Activated CD4-positive, alpha-beta T cell treated with anti-CD3 and anti-CD28 coated beads for 36 hours (primary cell): ENCODE measurements at regions not wholly inside any gene's neighbourhood (a gene's known extent, or its start where the extent isn't known, plus 50 kb on each side); places are given as distances from the start of the nearest gene placed in this dataset.
"Not testable (repeated sequence)": the region's sequence is repeated elsewhere in the genome, so short reads cannot be mapped to it uniquely, and the experiment has no call there.

Experiments
- ATAC-seq: fragments of 200-7000 bp; cut with Tn5 transposase; one replicate; pipeline ENCODE4 v1.10.0; 2021; ENCODE audit warnings: mild to moderate bottlenecking, moderate library complexity
- CTCF ChIA-PET: fragments of 350-600 bp; sonication (Branson Sonifier 250); formaldehyde crosslinking; loops from one replicate; lab custom pipeline; 2021; ENCODE audit warnings: antibody characterized with exemption; lab: Charles Lee
- POLR2A ChIA-PET: fragments of 350-600 bp; sonication (Branson Sonifier 250); formaldehyde crosslinking; loops from one replicate; lab custom pipeline; 2021; ENCODE audit warnings: antibody characterized with exemption, inconsistent platforms; lab: Charles Lee
- DNase-seq: peaks from one replicate; pipeline ENCODE4 v3.0.0-alpha.2; 2020
- H3K27ac Mint-ChIP-seq: one replicate; pipeline ENCODE4 v1.8.0; 2021; ENCODE audit warnings: mixed read lengths
- H3K27me3 Mint-ChIP-seq: one replicate; pipeline ENCODE4 v1.8.0; 2021; ENCODE audit warnings: mixed read lengths
- H3K36me3 Mint-ChIP-seq: one replicate; pipeline ENCODE4 v1.8.0; 2021; ENCODE audit warnings: low read depth, mixed read lengths
- H3K4me1 Mint-ChIP-seq: one replicate; pipeline ENCODE4 v1.8.0; 2021; ENCODE audit warnings: mixed read lengths
- H3K4me3 Mint-ChIP-seq: one replicate; pipeline ENCODE4 v1.8.0; 2021; ENCODE audit warnings: mild to moderate bottlenecking, moderate library complexity, mixed read lengths
- H3K9me3 Mint-ChIP-seq: one replicate; pipeline ENCODE4 v1.8.0; 2021; ENCODE audit warnings: low read depth, mixed read lengths
- intact Hi-C, 2 experiments: fragments of 100-400 bp; cut with DNase I in 1 of 2; cut with micrococcal nuclease in 1 of 2; formaldehyde crosslinking; loops; one replicate each; pipeline versions ENCODE4 v1.14.2 to v1.15.1; 2022 to 2024; cut with DNase I, micrococcal nuclease

- Mint-ChIP-seq H3K27ac (no peak overlapping the region), H3K9me3 (no peaks in the 10 kb centered on the region), H3K36me3 (no peaks in the 10 kb centered on the region), H3K27me3 (no peaks in the 10 kb centered on the region), H3K4me3 (no peak overlapping the region), H3K4me1 (no peaks in the 10 kb centered on the region)
- DNase-seq = no peak
- no peak for ATAC-seq
- intact Hi-C loops = no loop called here
- CTCF ChIA-PET = no interaction called here
- POLR2A ChIA-PET = no interaction called here
These were observed 354.2 kb upstream of the SULF2 start for GRCh38 chr20:48139262-48140041.

- H3K9me3 Mint-ChIP-seq = peaks cover 4% of the 10 kb centered on the region
- DNase-seq (no peak), ATAC-seq (no peak)
- intact Hi-C loops = no loop called here
- H3K27me3 Mint-ChIP-seq = peaks cover 2% of the 10 kb centered on the region
- H3K4me3 Mint-ChIP-seq = no peak overlapping the region
- no peaks in the 10 kb centered on the region for H3K4me1 Mint-ChIP-seq
- ChIA-PET POLR2A (no interaction called here), CTCF (interaction anchor here (0.5 to 0.7 kb wide), 2 partner anchors 21 to 1251 kb away, joined by 3 to 4 read pairs; no protein-coding TSS in a partner anchor)
- H3K36me3 Mint-ChIP-seq = no peaks in the 10 kb centered on the region
- no peak overlapping the region for H3K27ac Mint-ChIP-seq
These were observed 347.6 kb upstream of the SULF2 start for GRCh38 chr20:48132834-48133233.

DNA sequence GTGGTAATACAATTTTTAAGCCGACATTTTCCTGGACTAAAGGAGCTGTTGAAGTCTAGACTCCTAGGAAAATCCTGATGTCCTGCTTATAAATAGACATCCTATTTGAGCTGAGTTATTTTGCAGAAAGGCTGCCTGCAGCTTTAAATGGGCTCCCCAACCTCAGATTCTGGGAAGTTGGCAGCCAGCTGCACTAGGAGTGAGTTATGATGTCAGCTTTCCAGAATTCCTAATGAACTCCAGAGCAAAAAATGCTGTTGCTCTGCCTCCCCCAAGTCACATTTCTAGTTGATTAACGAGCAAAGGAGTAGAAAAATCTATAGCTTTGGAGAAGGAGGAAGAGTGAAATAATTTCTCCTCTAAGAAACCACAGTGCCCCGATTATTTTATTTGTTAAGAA is 346.3 kb upstream of the SULF2 start:
- Mint-ChIP-seq H3K27ac (no peak overlapping the region), H3K36me3 (no peaks in the 10 kb centered on the region), H3K9me3 (peaks cover 4% of the 10 kb centered on the region), H3K4me1 (no peaks in the 10 kb centered on the region), H3K27me3 (peaks cover 2% of the 10 kb centered on the region), H3K4me3 (no peak overlapping the region)
- intact Hi-C loops = no loop called here
- ATAC-seq (no peak), DNase-seq (no peak)
- ChIA-PET POLR2A (no interaction called here), CTCF (interaction anchor here (0.8 kb wide), 1 partner anchor 10 kb away, joined by 3 read pairs; no protein-coding TSS in a partner anchor)

DNA sequence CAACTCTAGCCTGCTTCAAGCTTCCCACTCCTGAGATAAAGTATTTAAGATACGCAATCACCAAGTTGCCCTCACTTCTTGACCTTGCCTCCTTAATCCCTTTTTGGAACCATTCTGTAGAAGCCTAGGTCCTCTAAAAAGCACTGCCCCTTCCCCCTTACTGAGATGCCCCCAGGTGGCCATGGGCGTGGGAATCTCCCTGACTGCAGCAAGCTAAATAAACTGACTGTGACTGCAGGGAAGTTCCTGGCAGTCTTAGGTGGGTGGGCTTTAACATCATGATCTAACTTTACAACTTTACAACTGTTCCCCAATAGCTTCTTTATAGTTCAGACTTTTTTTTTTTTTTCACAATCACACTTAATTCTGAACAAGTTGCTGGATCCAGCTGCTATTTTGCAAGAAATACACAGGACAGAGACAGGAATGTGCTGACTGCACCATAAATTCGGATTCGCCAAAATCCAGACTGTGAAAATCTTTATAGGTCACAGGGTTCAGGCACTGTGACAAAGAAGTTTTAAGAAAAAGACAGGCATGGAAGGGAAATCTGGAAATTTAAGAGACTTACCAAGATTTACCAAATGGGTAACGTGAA is 344.2 kb upstream of the SULF2 start:
- intact Hi-C loops = no loop called here
- H3K4me3 Mint-ChIP-seq = no peak overlapping the region
- DNase-seq = no peak
- ChIA-PET POLR2A (no interaction called here), CTCF (interaction anchor here (1.7 kb wide), 1 partner anchor 491 kb away, joined by 5 read pairs; no protein-coding TSS in a partner anchor)
- no peak for ATAC-seq
- H3K27me3 Mint-ChIP-seq = peaks cover 2% of the 10 kb centered on the region
- H3K4me1 Mint-ChIP-seq = no peaks in the 10 kb centered on the region
- peaks cover 4% of the 10 kb centered on the region for H3K9me3 Mint-ChIP-seq
- H3K27ac Mint-ChIP-seq = no peak overlapping the region
- no peaks in the 10 kb centered on the region for H3K36me3 Mint-ChIP-seq

DNA sequence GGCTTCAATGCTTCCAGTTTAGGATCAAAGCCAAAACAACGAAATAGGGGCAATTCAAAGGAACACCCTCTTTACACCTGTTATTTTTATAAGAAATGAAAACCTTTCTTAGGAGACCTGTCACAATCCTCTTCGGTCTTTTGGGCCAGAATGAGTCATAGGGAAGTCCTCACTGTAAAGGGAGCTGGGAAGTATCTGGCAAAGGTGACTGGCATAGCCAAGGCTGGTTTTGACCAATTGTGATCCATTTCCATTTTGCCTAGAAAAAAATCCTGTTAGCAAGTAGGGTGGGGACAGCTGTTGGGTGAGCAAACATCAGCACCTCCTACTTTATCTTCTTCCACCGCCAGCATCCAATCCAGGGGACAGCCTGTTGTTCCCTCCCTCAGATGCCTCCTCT is 343.2 kb upstream of the SULF2 start:
- Mint-ChIP-seq H3K9me3 (peaks cover 4% of the 10 kb centered on the region), H3K4me3 (no peak overlapping the region), H3K4me1 (no peaks in the 10 kb centered on the region), H3K36me3 (no peaks in the 10 kb centered on the region), H3K27me3 (no peaks in the 10 kb centered on the region), H3K27ac (no peak overlapping the region)
- ATAC-seq (no peak), DNase-seq (no peak)
- ChIA-PET POLR2A (no interaction called here), CTCF (interaction anchor here (1.7 kb wide), 1 partner anchor 492 kb away, joined by 5 read pairs; no protein-coding TSS in a partner anchor)
- intact Hi-C loops = no loop called here

GRCh38 chr20:48127964-48128363 is 342.7 kb upstream of the SULF2 start:
- intact Hi-C loops, H3K36me3 Mint-ChIP-seq, DNase-seq, H3K27ac Mint-ChIP-seq, H3K9me3 Mint-ChIP-seq, H3K4me1 Mint-ChIP-seq, POLR2A ChIA-PET, ATAC-seq, H3K27me3 Mint-ChIP-seq, H3K4me3 Mint-ChIP-seq: not testable (repeated sequence)
- CTCF ChIA-PET = interaction anchor here (1.7 kb wide), 1 partner anchor 493 kb away, joined by 5 read pairs; no protein-coding TSS in a partner anchor

DNA sequence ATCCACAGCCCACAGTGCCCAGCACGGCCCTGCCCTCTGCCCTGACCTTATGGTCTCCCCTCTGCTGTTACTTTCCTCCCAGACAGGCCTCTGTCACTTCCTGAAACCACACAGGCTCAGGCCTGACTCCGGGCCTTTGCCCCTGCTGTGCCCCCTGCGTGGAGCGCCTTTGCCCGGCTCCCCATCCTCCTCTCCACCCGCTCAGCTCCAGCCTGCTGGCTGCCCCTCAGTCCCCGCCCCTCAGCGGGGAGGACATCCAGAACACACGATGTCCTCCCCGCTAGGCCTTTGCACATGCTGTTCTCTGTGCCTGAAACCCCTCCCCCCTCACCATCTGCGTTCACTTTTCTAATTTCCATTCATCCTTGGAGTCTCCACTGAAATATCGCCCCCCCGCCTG is 341.9 kb upstream of the SULF2 start:
- H3K4me3 Mint-ChIP-seq, DNase-seq, intact Hi-C loops, H3K9me3 Mint-ChIP-seq, H3K36me3 Mint-ChIP-seq, POLR2A ChIA-PET, CTCF ChIA-PET, H3K4me1 Mint-ChIP-seq, H3K27ac Mint-ChIP-seq, ATAC-seq, H3K27me3 Mint-ChIP-seq: not testable (repeated sequence)

DNA sequence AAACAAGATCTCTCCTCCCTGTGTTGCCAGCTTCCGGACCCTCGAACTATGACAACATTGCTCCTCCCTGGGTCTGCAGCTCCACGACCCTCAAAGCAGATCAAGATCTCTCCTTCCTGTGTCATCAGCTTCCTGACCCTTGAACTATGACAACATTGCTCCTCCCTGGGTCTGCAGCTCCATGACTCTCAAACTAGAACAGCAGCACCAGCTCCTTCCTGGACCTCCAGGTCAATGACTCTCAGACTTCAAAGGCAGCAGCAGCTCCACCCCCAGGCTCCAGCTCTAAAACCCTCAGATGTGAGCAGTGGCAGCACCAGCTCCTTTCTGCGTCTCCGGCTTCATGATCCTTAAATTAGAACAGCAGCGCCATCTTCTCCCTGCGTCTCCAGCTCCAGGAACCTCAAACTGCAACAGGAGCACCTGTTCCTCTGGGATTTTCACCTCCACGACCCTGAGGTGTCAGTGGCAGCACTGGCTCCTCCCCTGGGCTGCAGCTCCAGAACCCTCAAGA is 341.0 kb upstream of the SULF2 start:
- intact Hi-C loops = no loop called here
- Mint-ChIP-seq H3K27me3 (no peaks in the 10 kb centered on the region), H3K4me1 (no peaks in the 10 kb centered on the region), H3K4me3 (no peak overlapping the region), H3K27ac (no peak overlapping the region), H3K36me3 (no peaks in the 10 kb centered on the region), H3K9me3 (no peaks in the 10 kb centered on the region)
- DNase-seq (no peak), ATAC-seq (no peak)
- ChIA-PET CTCF (interaction anchor here (0.7 kb wide), 1 partner anchor 771 kb away, joined by 3 read pairs; no protein-coding TSS in a partner anchor), POLR2A (no interaction called here)

GRCh38 chr20:48124960-48125359 is 339.7 kb upstream of the SULF2 start:
- H3K4me1 Mint-ChIP-seq = no peaks in the 10 kb centered on the region
- CTCF ChIA-PET = no interaction called here
- intact Hi-C loops = no loop called here
- H3K27ac Mint-ChIP-seq = no peak overlapping the region
- no peaks in the 10 kb centered on the region for H3K27me3 Mint-ChIP-seq
- no peak overlapping the region for H3K4me3 Mint-ChIP-seq
- no peaks in the 10 kb centered on the region for H3K36me3 Mint-ChIP-seq
- no peak for ATAC-seq
- H3K9me3 Mint-ChIP-seq = no peaks in the 10 kb centered on the region
- POLR2A ChIA-PET = interaction anchor here (0.7 kb wide), 1 partner anchor 1157 kb away, joined by 3 read pairs; no protein-coding TSS in a partner anchor
- no peak for DNase-seq

GRCh38 chr20:48124181-48124782 is 339.0 kb upstream of the SULF2 start:
- ATAC-seq (no peak), DNase-seq (no peak)
- H3K27me3 Mint-ChIP-seq = no peaks in the 10 kb centered on the region
- H3K9me3 Mint-ChIP-seq = no peaks in the 10 kb centered on the region
- ChIA-PET CTCF (no interaction called here), POLR2A (no interaction called here)
- intact Hi-C loops = no loop called here
- no peaks in the 10 kb centered on the region for H3K4me1 Mint-ChIP-seq
- no peak overlapping the region for H3K4me3 Mint-ChIP-seq
- no peaks in the 10 kb centered on the region for H3K36me3 Mint-ChIP-seq
- H3K27ac Mint-ChIP-seq = no peak overlapping the region

DNA sequence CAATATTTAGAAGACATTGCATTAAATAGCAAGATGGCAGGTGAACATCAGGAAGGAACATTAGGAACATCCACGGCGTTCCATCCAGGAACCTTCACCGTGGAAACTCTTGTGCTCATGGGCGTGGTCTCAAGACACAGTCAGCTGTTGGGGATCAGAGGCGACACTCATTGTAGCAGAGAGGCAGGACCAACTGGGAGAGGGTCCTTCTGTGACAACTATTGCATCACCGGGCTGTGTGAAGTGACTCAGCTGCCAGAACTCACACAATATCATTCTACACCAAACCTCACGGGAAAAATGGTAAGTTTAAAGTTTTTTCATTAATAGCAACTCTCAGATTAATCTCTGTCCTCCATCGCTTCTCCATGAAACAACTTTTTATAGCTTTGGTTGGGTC is 334.8 kb upstream of the SULF2 start:
- POLR2A ChIA-PET = no interaction called here
- Mint-ChIP-seq H3K27me3 (peaks cover 5% of the 10 kb centered on the region), H3K4me1 (no peaks in the 10 kb centered on the region), H3K36me3 (no peaks in the 10 kb centered on the region), H3K27ac (no peak overlapping the region), H3K4me3 (no peak overlapping the region), H3K9me3 (no peaks in the 10 kb centered on the region)
- intact Hi-C loops = no loop called here
- CTCF ChIA-PET = no interaction called here
- DNase-seq (no peak), ATAC-seq (no peak)
